ENCODE measurements at regions not wholly inside any gene's neighbourhood (a gene's known extent, or its start where the extent isn't known, plus 50 kb on each side); places are given as distances from the start of the nearest gene placed in this dataset.

- Histone ChIP-seq H3K36me3 (replicated peaks) (no peaks in the 10 kb centered on the region), H3K4me3 (ENCODE audit: low read depth, low read length) (no peak overlapping the region), H3K27me3 (replicated peaks) (no peaks in the 10 kb centered on the region), H3K27ac (peak overlapping the region; percentile 54)
- DNase-seq = peak; percentile 71
- TF ChIP-seq CTCF (IDR thresholded peaks at IDR 0.05; ENCODE audit: low read depth, low read length, missing control alignments) = no peak
- in situ Hi-C loops (cut with HindIII; ENCODE audit: low pct_ligation_motif_present, low sequenced_read_pairs) = no loop called here
Observed at GRCh38 chr6:90375681-90376439, 79.2 kb upstream of the BACH2 start.

GRCh38 chr6:90374201-90374600 lies 77.6 kb upstream of the BACH2 start:
- TF ChIP-seq CTCF (IDR thresholded peaks at IDR 0.05; ENCODE audit: low read depth, low read length, missing control alignments) = no peak
- Histone ChIP-seq H3K36me3 (replicated peaks) (no peaks in the 10 kb centered on the region), H3K4me3 (ENCODE audit: low read depth, low read length) (no peak overlapping the region), H3K27me3 (replicated peaks) (no peaks in the 10 kb centered on the region), H3K27ac (no peak overlapping the region)
- in situ Hi-C loops (cut with HindIII; ENCODE audit: low pct_ligation_motif_present, low sequenced_read_pairs) = no loop called here
- DNase-seq = no peak

- Histone ChIP-seq H3K4me3 (ENCODE audit: low read depth, low read length) (no peak overlapping the region), H3K27ac (no peak overlapping the region), H3K27me3 (replicated peaks) (no peaks in the 10 kb centered on the region), H3K36me3 (replicated peaks) (no peaks in the 10 kb centered on the region)
- in situ Hi-C loops (cut with HindIII; ENCODE audit: low pct_ligation_motif_present, low sequenced_read_pairs) = no loop called here
- no peak for DNase-seq
- no peak for TF ChIP-seq CTCF (IDR thresholded peaks at IDR 0.05; ENCODE audit: low read depth, low read length, missing control alignments)
Observed at GRCh38 chr6:90372885-90373284, 76.2 kb upstream of the BACH2 start.

- TF ChIP-seq CTCF (IDR thresholded peaks at IDR 0.05; ENCODE audit: low read depth, low read length, missing control alignments) = no peak
- H3K36me3 ChIP-seq (replicated peaks) = no peaks in the 10 kb centered on the region
- H3K4me3 ChIP-seq (ENCODE audit: low read depth, low read length) = no peak overlapping the region
- in situ Hi-C loops (cut with HindIII; ENCODE audit: low pct_ligation_motif_present, low sequenced_read_pairs) = no loop called here
- no peaks in the 10 kb centered on the region for H3K27me3 ChIP-seq (replicated peaks)
- no peak overlapping the region for H3K27ac ChIP-seq
- no peak for DNase-seq
Observed at GRCh38 chr6:90372450-90372849, 75.8 kb upstream of the BACH2 start.

- in situ Hi-C loops (cut with HindIII; ENCODE audit: low pct_ligation_motif_present, low sequenced_read_pairs) = no loop called here
- Histone ChIP-seq H3K36me3 (replicated peaks) (no peaks in the 10 kb centered on the region), H3K27me3 (replicated peaks) (no peaks in the 10 kb centered on the region), H3K27ac (no peak overlapping the region), H3K4me3 (ENCODE audit: low read depth, low read length) (no peak overlapping the region)
- no peak for TF ChIP-seq CTCF (IDR thresholded peaks at IDR 0.05; ENCODE audit: low read depth, low read length, missing control alignments)
- DNase-seq = no peak
Observed at GRCh38 chr6:90370493-90370959, 73.9 kb upstream of the BACH2 start.

- Histone ChIP-seq H3K27ac (peak overlapping the region; percentile 44), H3K36me3 (replicated peaks) (no peaks in the 10 kb centered on the region), H3K4me3 (ENCODE audit: low read depth, low read length) (no peak overlapping the region), H3K27me3 (replicated peaks) (no peaks in the 10 kb centered on the region)
- in situ Hi-C loops (cut with HindIII; ENCODE audit: low pct_ligation_motif_present, low sequenced_read_pairs) = no loop called here
- DNase-seq = peak; percentile 49
- no peak for TF ChIP-seq CTCF (IDR thresholded peaks at IDR 0.05; ENCODE audit: low read depth, low read length, missing control alignments)
Observed at GRCh38 chr6:90369651-90370050, 73.0 kb upstream of the BACH2 start.
